HUES48 (cell line): ENCODE measurements at regions not wholly inside any gene's neighbourhood (a gene's known extent, or its start where the extent isn't known, plus 50 kb on each side); places are given as distances from the start of the nearest gene placed in this dataset.

Experiments
- H3K27ac ChIP-seq: one replicate; pipeline ENCODE4 v1.7.0; 2013; ENCODE audit warnings: low read depth, low read length, inconsistent platforms
- H3K27me3 ChIP-seq: 2 replicates; pipeline ENCODE4 v1.6.1; 2013; ENCODE audit warnings: mild to moderate bottlenecking, low read length; ENCODE audit not compliant: control insufficient read depth, insufficient read depth
- H3K36me3 ChIP-seq: 2 replicates; pipeline ENCODE4 v1.6.1; 2013; ENCODE audit warnings: low read length; ENCODE audit not compliant: control insufficient read depth, insufficient read depth
- H3K4me1 ChIP-seq: 2 replicates; pipeline ENCODE4 v1.6.1; 2013; ENCODE audit warnings: mild to moderate bottlenecking, low read length; ENCODE audit not compliant: control insufficient read depth, insufficient read depth
- H3K4me3 ChIP-seq: 2 replicates; pipeline ENCODE4 v1.5.1; 2013; ENCODE audit warnings: mild to moderate bottlenecking, low read depth, low read length
- H3K9ac ChIP-seq: 2 replicates; pipeline ENCODE4 v1.6.1; 2013; ENCODE audit warnings: mild to moderate bottlenecking, low read depth, low read length, moderate library complexity
- H3K9me3 ChIP-seq: 2 replicates; pipeline ENCODE4 v1.6.1; 2013; ENCODE audit warnings: low read length; ENCODE audit not compliant: control insufficient read depth, insufficient read depth

- peaks cover 16% of the 10 kb centered on the region; the same call in 1 of the 2 replicates for H3K4me1 ChIP-seq
- H3K9me3 ChIP-seq = no peaks in the 10 kb centered on the region
- H3K4me3 ChIP-seq = no peak overlapping the region
- no peaks in the 10 kb centered on the region for H3K36me3 ChIP-seq
- no peaks in the 10 kb centered on the region for H3K27me3 ChIP-seq
- H3K9ac ChIP-seq = no peak overlapping the region
- H3K27ac ChIP-seq = no peak overlapping the region
Observed at GRCh38 chr18:6591491-6591890, 138.0 kb upstream of the ARHGAP28 start.

GRCh38 chr18:6592522-6592921, 137.0 kb upstream of the ARHGAP28 start:
- H3K4me3 ChIP-seq = no peak overlapping the region
- H3K36me3 ChIP-seq = no peaks in the 10 kb centered on the region
- H3K4me1 ChIP-seq = peaks cover 19% of the 10 kb centered on the region; the same call in 1 of the 2 replicates
- H3K27me3 ChIP-seq = no peaks in the 10 kb centered on the region
- H3K9me3 ChIP-seq = no peaks in the 10 kb centered on the region
- no peak overlapping the region for H3K9ac ChIP-seq
- no peak overlapping the region for H3K27ac ChIP-seq

DNA sequence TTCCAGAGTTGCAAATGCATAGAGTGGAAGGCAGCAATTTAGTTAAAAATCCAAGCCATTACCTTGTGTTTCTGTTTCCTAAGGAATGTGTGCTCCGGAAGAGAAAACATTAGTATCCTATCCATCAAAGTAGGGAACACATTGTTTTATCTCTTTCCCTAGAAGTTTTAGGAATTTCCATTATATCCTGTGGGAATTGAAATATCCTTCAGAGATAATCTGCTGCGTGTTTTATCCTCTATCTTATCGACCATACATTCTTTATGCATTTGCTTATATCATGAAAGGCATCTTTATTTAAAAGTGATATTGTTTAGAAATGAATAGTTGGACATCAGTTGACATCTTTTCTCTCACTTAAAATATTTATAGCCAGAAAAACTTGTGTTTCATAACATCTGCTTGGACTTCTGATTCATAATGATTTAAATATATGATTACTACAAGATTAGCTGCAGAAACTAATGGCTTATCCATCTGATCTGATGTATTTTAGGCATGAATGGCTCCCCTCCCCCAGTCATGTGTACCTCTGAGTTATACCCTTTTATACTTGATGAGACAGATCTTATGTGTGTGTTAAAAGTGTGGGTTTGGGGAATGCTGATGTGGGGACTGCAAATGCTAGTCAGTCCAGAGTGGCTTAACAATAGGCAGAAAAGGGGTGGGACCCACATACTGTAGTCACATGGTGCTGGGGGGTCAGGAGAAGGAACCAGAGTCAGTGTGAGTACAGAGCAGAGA, 136.2 kb upstream of the ARHGAP28 start:
- Histone ChIP-seq H3K9ac (no peak overlapping the region), H3K27me3 (no peaks in the 10 kb centered on the region), H3K9me3 (no peaks in the 10 kb centered on the region), H3K4me3 (no peak overlapping the region), H3K27ac (no peak overlapping the region), H3K4me1 (peaks cover 27% of the 10 kb centered on the region), H3K36me3 (no peaks in the 10 kb centered on the region)

- Histone ChIP-seq H3K9me3 (no peaks in the 10 kb centered on the region), H3K4me3 (no peak overlapping the region), H3K9ac (no peak overlapping the region), H3K27ac (no peak overlapping the region), H3K4me1 (peaks cover 30% of the 10 kb centered on the region), H3K36me3 (no peaks in the 10 kb centered on the region), H3K27me3 (no peaks in the 10 kb centered on the region)
Observed at GRCh38 chr18:6595666-6596065, 133.8 kb upstream of the ARHGAP28 start.

DNA sequence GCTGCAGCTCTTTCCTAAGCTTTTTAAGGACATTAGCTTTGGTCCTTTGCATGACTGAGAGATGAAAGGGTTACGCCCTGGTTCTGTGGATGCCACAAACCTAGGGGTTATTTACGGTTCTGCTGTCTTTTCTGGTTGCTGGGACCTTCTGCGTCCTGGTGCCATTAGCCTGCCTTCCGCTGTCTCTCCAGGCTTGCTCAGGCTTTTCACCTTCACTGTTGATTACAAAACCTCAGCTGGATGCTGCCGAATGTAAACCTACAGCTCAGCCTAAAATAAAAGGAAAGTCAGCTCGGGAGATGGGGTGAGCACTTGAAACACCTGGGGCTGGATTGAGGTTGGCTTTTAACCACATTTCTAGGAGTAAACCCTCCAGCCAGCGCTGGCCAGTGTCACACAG, 130.9 kb upstream of the ARHGAP28 start:
- peak overlapping the region; percentile 24 for H3K27ac ChIP-seq
- no peak overlapping the region for H3K4me3 ChIP-seq
- no peaks in the 10 kb centered on the region for H3K36me3 ChIP-seq

GRCh38 chr18:6600667-6601167, 128.8 kb upstream of the ARHGAP28 start:
- Histone ChIP-seq H3K4me1 (peaks cover 24% of the 10 kb centered on the region), H3K9me3 (no peaks in the 10 kb centered on the region), H3K9ac (no peak overlapping the region), H3K4me3 (no peak overlapping the region), H3K36me3 (no peaks in the 10 kb centered on the region), H3K27ac (no peak overlapping the region), H3K27me3 (no peaks in the 10 kb centered on the region)

More for the DNA sequence above, 130.9 kb upstream of the ARHGAP28 start:
- Histone ChIP-seq H3K4me1 (peaks cover 20% of the 10 kb centered on the region), H3K9me3 (no peaks in the 10 kb centered on the region), H3K27me3 (no peaks in the 10 kb centered on the region), H3K9ac (no peak overlapping the region)

GRCh38 chr18:6601241-6601640, 128.3 kb upstream of the ARHGAP28 start:
- Histone ChIP-seq H3K9me3 (no peaks in the 10 kb centered on the region), H3K36me3 (no peaks in the 10 kb centered on the region), H3K9ac (no peak overlapping the region), H3K27me3 (no peaks in the 10 kb centered on the region), H3K27ac (no peak overlapping the region), H3K4me3 (no peak overlapping the region), H3K4me1 (peaks cover 29% of the 10 kb centered on the region)

- Histone ChIP-seq H3K36me3 (no peaks in the 10 kb centered on the region), H3K9me3 (no peaks in the 10 kb centered on the region), H3K27ac (no peak overlapping the region), H3K4me1 (peaks cover 39% of the 10 kb centered on the region), H3K4me3 (no peak overlapping the region), H3K9ac (no peak overlapping the region), H3K27me3 (no peaks in the 10 kb centered on the region)
Observed at GRCh38 chr18:6602365-6602764, 127.2 kb upstream of the ARHGAP28 start.

DNA sequence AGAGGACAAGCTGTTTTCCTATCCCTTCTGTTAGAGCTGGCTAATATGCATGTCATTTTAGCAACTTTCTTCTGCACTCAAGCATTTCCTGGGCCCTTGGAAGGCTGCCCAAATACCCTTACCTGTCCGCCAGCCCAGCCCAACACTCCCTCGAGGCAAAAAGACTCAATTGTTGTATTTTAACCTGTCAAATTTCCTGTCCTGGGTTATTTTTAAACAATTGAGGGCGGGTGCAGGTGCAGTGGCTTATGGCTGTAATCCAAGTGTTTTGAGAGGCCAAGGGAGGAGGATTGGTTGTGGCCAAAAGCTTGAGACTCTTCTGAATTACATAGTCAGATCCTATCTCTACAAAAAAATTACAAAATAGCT, 125.0 kb upstream of the ARHGAP28 start:
- no peak overlapping the region for H3K4me3 ChIP-seq
- no peaks in the 10 kb centered on the region for H3K36me3 ChIP-seq
- no peaks in the 10 kb centered on the region for H3K27me3 ChIP-seq
- H3K9me3 ChIP-seq = no peaks in the 10 kb centered on the region
- H3K27ac ChIP-seq = no peak overlapping the region
- no peak overlapping the region for H3K9ac ChIP-seq
- H3K4me1 ChIP-seq = peaks cover 25% of the 10 kb centered on the region

DNA sequence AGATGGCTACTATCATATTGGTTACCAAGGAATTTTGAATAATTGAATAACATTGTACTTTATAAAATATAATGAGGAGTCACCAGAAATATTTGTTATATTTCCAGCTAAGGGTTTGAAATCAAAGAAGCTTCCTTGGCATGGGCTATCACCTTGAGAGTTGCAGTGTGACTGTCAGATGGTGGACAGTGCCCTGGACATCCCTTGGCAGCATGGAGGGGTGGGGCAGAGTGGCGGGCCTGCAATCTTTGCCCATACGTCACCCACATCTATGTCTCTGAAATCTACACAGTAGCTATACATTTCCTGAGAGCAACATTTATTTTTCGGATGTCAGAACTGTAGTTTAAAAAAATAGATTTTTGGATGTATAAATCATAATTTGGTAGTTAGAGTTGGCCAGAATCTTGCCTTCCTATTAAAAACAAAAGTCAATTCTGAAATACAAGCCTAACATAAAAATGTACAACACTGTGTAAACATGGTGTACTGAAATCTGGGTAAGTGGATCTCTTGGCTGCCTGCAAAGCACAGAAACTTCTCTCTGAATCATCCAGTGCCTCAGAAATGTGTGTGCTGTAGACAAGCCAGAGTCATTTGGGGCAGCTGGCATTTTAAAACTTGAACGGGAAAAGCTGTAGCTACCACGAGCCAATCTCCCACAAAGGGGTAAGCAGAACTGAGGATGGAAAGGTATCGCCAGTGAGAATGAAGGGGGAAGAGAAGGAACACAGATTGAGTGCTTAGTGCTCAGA, 124.2 kb upstream of the ARHGAP28 start:
- no peaks in the 10 kb centered on the region for H3K9me3 ChIP-seq
- no peaks in the 10 kb centered on the region for H3K27me3 ChIP-seq
- H3K9ac ChIP-seq = no peak overlapping the region
- no peaks in the 10 kb centered on the region for H3K36me3 ChIP-seq
- H3K4me3 ChIP-seq = no peak overlapping the region
- H3K4me1 ChIP-seq = peaks cover 25% of the 10 kb centered on the region
- H3K27ac ChIP-seq = no peak overlapping the region

GRCh38 chr18:6606411-6607085, 123.0 kb upstream of the ARHGAP28 start:
- peak overlapping the region; percentile 70 for H3K27ac ChIP-seq
- peaks cover 25% of the 10 kb centered on the region for H3K4me1 ChIP-seq
- no peaks in the 10 kb centered on the region for H3K27me3 ChIP-seq
- no peaks in the 10 kb centered on the region for H3K36me3 ChIP-seq
- H3K9me3 ChIP-seq = no peaks in the 10 kb centered on the region
- H3K9ac ChIP-seq = no peak overlapping the region
- no peak overlapping the region for H3K4me3 ChIP-seq
